HG03469 (cell line): ENCODE measurements at regions not wholly inside any gene's neighbourhood (a gene's known extent, or its start where the extent isn't known, plus 50 kb on each side); places are given as distances from the start of the nearest gene placed in this dataset.

Experiments used
- ATAC-seq: cut with Tn5 transposase; IDR thresholded peaks from one replicate; pipeline ENCODE4 v1.9.1; 2021; ENCODE audit warnings: mild to moderate bottlenecking, moderate library complexity, moderate number of reproducible peaks; ENCODE audit not compliant: unreplicated experiment

GRCh38 chr18:78767648-78768071, 212.0 kb upstream of the SALL3 start:
- no peak for ATAC-seq

GRCh38 chr18:78768221-78768620, 211.4 kb upstream of the SALL3 start:
- no peak for ATAC-seq

- no peak for ATAC-seq
Measured at GRCh38 chr18:78768656-78769501, 210.7 kb upstream of the SALL3 start.

- ATAC-seq = no peak
Measured at GRCh38 chr18:78769502-78770105, 210.0 kb upstream of the SALL3 start.

- no peak for ATAC-seq
Measured at GRCh38 chr18:78770139-78770822, 209.3 kb upstream of the SALL3 start.

- no peak for ATAC-seq
Measured at GRCh38 chr18:78770823-78771139, 208.8 kb upstream of the SALL3 start.

GRCh38 chr18:78771496-78772359, 207.9 kb upstream of the SALL3 start:
- ATAC-seq = no peak

GRCh38 chr18:78772360-78773302, 207.0 kb upstream of the SALL3 start:
- no peak for ATAC-seq

- no peak for ATAC-seq
Measured at GRCh38 chr18:78773303-78773755, 206.3 kb upstream of the SALL3 start.

GRCh38 chr18:78773819-78774218, 205.8 kb upstream of the SALL3 start:
- ATAC-seq = no peak

GRCh38 chr18:78774741-78775141, 204.9 kb upstream of the SALL3 start:
- ATAC-seq = no peak

- no peak for ATAC-seq
Measured at GRCh38 chr18:78776151-78776550, 203.5 kb upstream of the SALL3 start.

- ATAC-seq = no peak
Measured at GRCh38 chr18:78776706-78777285, 202.8 kb upstream of the SALL3 start.

GRCh38 chr18:78777992-78778391, 201.6 kb upstream of the SALL3 start:
- no peak for ATAC-seq

GRCh38 chr18:78778651-78779050, 201.0 kb upstream of the SALL3 start:
- ATAC-seq = no peak

GRCh38 chr18:78779996-78780718, 199.5 kb upstream of the SALL3 start:
- ATAC-seq = no peak

GRCh38 chr18:78780719-78781600, 198.7 kb upstream of the SALL3 start:
- ATAC-seq = no peak

- ATAC-seq = no peak
Measured at GRCh38 chr18:78781601-78781960, 198.0 kb upstream of the SALL3 start.
